Body of pancreas (tissue), 4 donors: ENCODE measurements at regions not wholly inside any gene's neighbourhood (a gene's known extent, or its start where the extent isn't known, plus 50 kb on each side); places are given as distances from the start of the nearest gene placed in this dataset.

ENCODE experiments used
- ATAC-seq: fragments of 150-250 bp; one replicate; pipeline ENCODE4 v1.9.1; 2016
- DNase-seq, 4 donors: peaks; one replicate each; pipeline ENCODE4 v3.0.0-alpha.2; 2019
- H3K27ac ChIP-seq, 4 donors: fragments of 200-600 bp; sonication (generic); 1 replicate in 3 of 4; 2 replicates in 1 of 4; pipeline versions ENCODE4 v1.5.1 to v1.6.1; 2016 to 2019; ENCODE audit warnings: mild to moderate bottlenecking in 1 of 4, mixed read lengths in 1 of 4, moderate library complexity in 1 of 4
- H3K27me3 ChIP-seq, 2 donors: fragments of 200-600 bp; sonication (generic); one replicate each; pipeline ENCODE4 v1.6.0; 2016; ENCODE audit warnings: mild to moderate bottlenecking in 1 of 2
- H3K36me3 ChIP-seq, 2 donors: fragments of 200-600 bp; sonication (generic); replicated peaks in 1 of 2; 2 replicates each; pipeline ENCODE4 v1.5.1; 2016; ENCODE audit warnings: low read depth in 2 of 2; ENCODE audit not compliant: insufficient read depth in 1 of 2
- H3K4me1 ChIP-seq: fragments of 200-600 bp; sonication (generic); one replicate; pipeline ENCODE4 v1.6.0; 2016
- H3K4me3 ChIP-seq, 2 donors: fragments of 200-600 bp; sonication (generic); 1 replicate in 1 of 2; 2 replicates in 1 of 2; pipeline ENCODE4 v1.5.1; 2016 to 2019
- H3K9me3 ChIP-seq, 3 donors: fragments of 200-600 bp; sonication (generic); 1 replicate in 2 of 3; 2 replicates in 1 of 3; pipeline ENCODE4 v1.5.1; 2016
- POLR2A ChIP-seq, 3 donors: fragments of 450-650 bp; IDR thresholded peaks; one replicate each; pipeline ENCODE4 v1.6.1; 2016; ENCODE audit warnings: antibody characterized with exemption in 3 of 3, mild to moderate bottlenecking in 2 of 3
- WGBS, 2 donors: methylation state at CpG; one replicate each; pipeline ENCODE4 v1.1.5; 2017; 5-methylcytosine and 5-hydroxymethylcytosine counted together
- intact Hi-C: fragments of 100-400 bp; cut with DNase I; formaldehyde crosslinking; loops from one replicate; pipeline ENCODE4 v1.15.1; 2023
- TF ChIP-seq, protein P1 (sequence below), 7 experiments: fragments of 450-650 bp in 4 of 7; fragments of 200-600 bp in 3 of 7; sonication (generic) in 3 of 7; IDR thresholded peaks; one replicate each; pipeline ENCODE4 v1.5.1; 2016 to 2019; ENCODE audit warnings: antibody characterized with exemption in 7 of 7

DNA sequence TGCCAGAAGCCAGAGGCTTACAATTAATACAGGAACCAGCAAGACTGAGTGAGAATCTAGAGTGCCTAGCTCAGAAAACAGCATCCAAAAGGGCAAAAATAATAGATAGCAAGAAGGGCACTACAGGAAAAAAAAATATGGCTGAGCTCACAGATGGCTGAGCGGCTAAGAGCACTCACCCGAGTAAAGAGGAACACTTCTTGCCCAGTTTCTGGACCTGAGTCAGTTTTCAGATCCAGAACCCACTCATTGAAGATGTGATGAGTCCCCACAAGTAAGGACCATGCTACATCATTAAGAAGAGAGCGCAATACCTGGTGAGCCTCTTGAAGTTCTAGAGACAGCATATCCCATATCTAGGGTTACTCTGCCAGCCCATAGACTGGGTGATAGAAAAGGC is 65.5 kb upstream of the MAP3K1 start:
- no peak overlapping the region for H3K27ac ChIP-seq
- no peak for ATAC-seq
- 92 to 93% methylated on average over 3 of the region's 3 CpGs for WGBS, 2 donors

DNA sequence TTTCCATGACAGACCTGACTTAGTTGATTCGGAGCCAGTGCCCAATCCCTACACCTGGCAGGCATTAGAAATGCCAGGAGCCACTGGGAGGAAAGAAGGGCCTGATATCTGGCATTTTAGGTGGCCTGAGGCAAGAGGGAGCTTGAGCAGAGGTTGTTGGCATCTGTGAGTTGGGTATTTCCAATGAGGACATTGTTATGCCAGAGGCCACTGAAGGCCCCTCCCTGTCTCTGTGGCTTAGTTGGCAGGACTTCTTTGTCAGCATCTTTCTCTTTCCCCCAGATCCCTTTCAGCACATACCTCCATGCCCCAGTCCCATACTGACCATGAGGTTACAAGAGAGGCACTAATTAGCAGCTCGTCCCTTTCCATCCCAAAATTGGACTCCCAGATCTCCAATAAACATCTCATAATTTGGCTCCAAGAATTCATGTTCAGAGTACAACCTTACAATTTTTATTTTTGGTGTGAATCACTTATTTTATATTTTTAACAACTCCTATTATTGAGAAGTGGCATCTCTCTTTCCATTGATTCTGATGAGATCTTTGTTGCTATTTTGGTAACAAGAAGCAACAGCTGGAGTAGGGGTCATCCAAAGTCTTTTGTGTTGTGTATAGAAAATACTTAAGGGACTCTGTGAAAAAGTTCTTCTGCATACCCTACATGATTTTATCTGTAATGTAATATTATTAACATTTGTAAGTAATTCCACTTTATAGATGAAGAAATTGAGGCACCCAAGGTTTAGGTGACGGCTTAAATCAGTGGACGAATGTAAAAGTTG is 68.6 kb upstream of the MAP3K1 start:
- Histone ChIP-seq H3K36me3 (no peaks in the 10 kb centered on the region), H3K4me1 (no peaks in the 10 kb centered on the region), H3K27me3 (no peaks in the 10 kb centered on the region), H3K9me3 (no peaks in the 10 kb centered on the region), H3K4me3 (no peak overlapping the region), H3K27ac (no peak overlapping the region)
- no peak for DNase-seq
- no peak for TF ChIP-seq POLR2A (IDR thresholded peaks at IDR 0.05)
- TF ChIP-seq, protein P1, sequence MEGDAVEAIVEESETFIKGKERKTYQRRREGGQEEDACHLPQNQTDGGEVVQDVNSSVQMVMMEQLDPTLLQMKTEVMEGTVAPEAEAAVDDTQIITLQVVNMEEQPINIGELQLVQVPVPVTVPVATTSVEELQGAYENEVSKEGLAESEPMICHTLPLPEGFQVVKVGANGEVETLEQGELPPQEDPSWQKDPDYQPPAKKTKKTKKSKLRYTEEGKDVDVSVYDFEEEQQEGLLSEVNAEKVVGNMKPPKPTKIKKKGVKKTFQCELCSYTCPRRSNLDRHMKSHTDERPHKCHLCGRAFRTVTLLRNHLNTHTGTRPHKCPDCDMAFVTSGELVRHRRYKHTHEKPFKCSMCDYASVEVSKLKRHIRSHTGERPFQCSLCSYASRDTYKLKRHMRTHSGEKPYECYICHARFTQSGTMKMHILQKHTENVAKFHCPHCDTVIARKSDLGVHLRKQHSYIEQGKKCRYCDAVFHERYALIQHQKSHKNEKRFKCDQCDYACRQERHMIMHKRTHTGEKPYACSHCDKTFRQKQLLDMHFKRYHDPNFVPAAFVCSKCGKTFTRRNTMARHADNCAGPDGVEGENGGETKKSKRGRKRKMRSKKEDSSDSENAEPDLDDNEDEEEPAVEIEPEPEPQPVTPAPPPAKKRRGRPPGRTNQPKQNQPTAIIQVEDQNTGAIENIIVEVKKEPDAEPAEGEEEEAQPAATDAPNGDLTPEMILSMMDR (IDR thresholded peaks at IDR 0.05): no peak
- 86 to 89% methylated on average over 4 of the region's 4 CpGs for WGBS, 2 donors
- ATAC-seq: no peak
- intact Hi-C loops: no loop called here

More for the DNA sequence above, 65.5 kb upstream of the MAP3K1 start:
- Histone ChIP-seq H3K4me3 (no peak overlapping the region), H3K27me3 (no peaks in the 10 kb centered on the region), H3K9me3 (no peaks in the 10 kb centered on the region), H3K4me1 (no peaks in the 10 kb centered on the region), H3K36me3 (no peaks in the 10 kb centered on the region)
- DNase-seq: no peak
- TF ChIP-seq, protein P1 (IDR thresholded peaks at IDR 0.05): no peak
- no peak for TF ChIP-seq POLR2A (IDR thresholded peaks at IDR 0.05)
- intact Hi-C loops: no loop called here

DNA sequence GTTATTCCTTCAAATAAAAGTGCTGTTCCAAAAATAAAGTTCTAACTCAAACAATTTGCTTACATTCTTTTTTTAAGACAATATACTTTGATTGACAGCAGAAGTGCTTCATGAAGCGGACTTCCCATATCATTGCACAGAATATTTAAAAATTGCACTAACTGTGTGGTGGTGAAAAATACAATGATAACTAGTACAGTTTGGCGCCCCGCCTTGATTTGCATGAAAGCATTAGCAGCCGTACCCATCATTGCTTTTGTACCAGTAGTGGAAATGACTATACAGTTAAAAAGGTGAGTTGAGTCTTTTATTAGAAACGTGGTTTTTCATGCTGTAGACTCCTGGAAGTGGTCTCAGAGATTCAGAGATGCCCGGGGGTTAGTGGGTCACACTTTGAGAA is 69.5 kb upstream of the MAP3K1 start:
- WGBS, 2 donors: 91 to 92% methylated on average over 6 of the region's 6 CpGs
- intact Hi-C loops: no loop called here
- H3K27me3 ChIP-seq: no peaks in the 10 kb centered on the region
- DNase-seq (no peak), ATAC-seq (no peak)
- no peaks in the 10 kb centered on the region for H3K9me3 ChIP-seq
- no peaks in the 10 kb centered on the region for H3K4me1 ChIP-seq
- no peaks in the 10 kb centered on the region for H3K36me3 ChIP-seq
- H3K27ac ChIP-seq: no peak overlapping the region
- H3K4me3 ChIP-seq: no peak overlapping the region
- no peak for TF ChIP-seq POLR2A (IDR thresholded peaks at IDR 0.05)
- TF ChIP-seq, protein P1 (IDR thresholded peaks at IDR 0.05): no peak

DNA sequence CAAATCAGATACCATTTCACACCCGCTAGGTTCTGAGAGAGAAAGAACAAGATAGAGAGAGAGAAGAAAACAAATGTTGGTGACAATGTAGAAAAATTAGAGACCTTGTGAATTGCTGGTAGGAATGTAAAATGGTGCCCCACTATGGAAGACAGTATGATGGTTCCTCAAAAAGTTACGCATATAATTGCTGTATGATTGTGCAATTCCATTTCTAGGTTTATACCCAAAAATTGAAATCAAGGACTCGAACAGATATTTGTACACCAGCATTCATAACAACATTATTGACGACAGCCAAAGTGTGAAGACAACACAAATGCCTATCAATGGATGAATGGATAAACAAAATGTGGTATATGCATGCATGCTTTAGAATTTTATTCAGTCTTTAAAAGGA is 74.5 kb upstream of the MAP3K1 start:
- no peak overlapping the region for H3K4me3 ChIP-seq
- no peaks in the 10 kb centered on the region for H3K9me3 ChIP-seq
- ATAC-seq (no peak), DNase-seq (no peak)
- no peaks in the 10 kb centered on the region for H3K36me3 ChIP-seq
- TF ChIP-seq POLR2A (IDR thresholded peaks at IDR 0.05): no peak
- TF ChIP-seq, protein P1 (IDR thresholded peaks at IDR 0.05): no peak
- no peaks in the 10 kb centered on the region for H3K4me1 ChIP-seq
- no peak overlapping the region for H3K27ac ChIP-seq
- intact Hi-C loops: no loop called here
- H3K27me3 ChIP-seq: no peaks in the 10 kb centered on the region
- WGBS, 2 donors: 92 to 94% methylated on average over 4 of the region's 4 CpGs

DNA sequence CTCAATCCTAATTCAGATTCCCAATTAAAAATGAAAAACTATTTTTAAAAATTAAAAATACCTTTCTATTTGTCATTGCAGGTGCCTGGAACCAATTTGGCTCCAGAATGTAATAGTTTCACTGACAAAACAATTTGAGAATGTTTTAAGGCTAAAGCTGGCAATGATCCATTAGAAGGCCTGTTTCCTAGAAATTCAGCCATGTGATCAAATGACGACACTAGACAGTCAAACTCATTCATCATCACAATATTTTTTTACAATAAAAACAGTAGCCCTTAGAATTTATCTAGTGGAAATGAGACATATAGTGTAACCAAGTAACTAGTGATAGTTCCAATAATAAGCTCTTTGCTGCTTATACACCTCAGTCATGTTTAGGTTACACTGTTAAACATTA is 75.4 kb upstream of the MAP3K1 start:
- intact Hi-C loops: no loop called here
- no peak for TF ChIP-seq POLR2A (IDR thresholded peaks at IDR 0.05)
- TF ChIP-seq, protein P1 (IDR thresholded peaks at IDR 0.05): no peak
- Histone ChIP-seq H3K4me1 (no peaks in the 10 kb centered on the region), H3K36me3 (no peaks in the 10 kb centered on the region), H3K4me3 (no peak overlapping the region), H3K27ac (no peak overlapping the region), H3K27me3 (no peaks in the 10 kb centered on the region), H3K9me3 (no peaks in the 10 kb centered on the region)
- DNase-seq (no peak), ATAC-seq (no peak)
- WGBS, 2 donors: 38 to 58% methylated on average over 1 of the region's 1 CpG
